Glutamatergic neuron (in vitro differentiated cells): ENCODE measurements at regions not wholly inside any gene's neighbourhood (a gene's known extent, or its start where the extent isn't known, plus 50 kb on each side); places are given as distances from the start of the nearest gene placed in this dataset.

Source experiments
- DNase-seq: peaks from one replicate; pipeline ENCODE4 v3.0.0; 2022
- H3K27ac Mint-ChIP-seq: one replicate; pipeline ENCODE4 v1.8.0; 2020; ENCODE audit warnings: mild to moderate bottlenecking, mixed read lengths, inconsistent platforms; ENCODE audit not compliant: unreplicated experiment
- H3K27me3 Mint-ChIP-seq: one replicate; pipeline ENCODE4 v1.8.0; 2020; ENCODE audit warnings: mild to moderate bottlenecking, moderate library complexity, mixed read lengths, inconsistent platforms; ENCODE audit not compliant: unreplicated experiment
- H3K36me3 Mint-ChIP-seq: one replicate; pipeline ENCODE4 v1.8.0; 2020; ENCODE audit warnings: mild to moderate bottlenecking, mixed read lengths, inconsistent platforms; ENCODE audit not compliant: unreplicated experiment
- H3K4me1 Mint-ChIP-seq: one replicate; pipeline ENCODE4 v1.8.0; 2020; ENCODE audit warnings: mild to moderate bottlenecking, low read depth, mixed read lengths, inconsistent platforms; ENCODE audit not compliant: unreplicated experiment
- H3K4me3 Mint-ChIP-seq: one replicate; pipeline ENCODE4 v1.8.0; 2020; ENCODE audit warnings: mild to moderate bottlenecking, mixed read lengths, inconsistent platforms; ENCODE audit not compliant: unreplicated experiment
- H3K9me3 Mint-ChIP-seq: one replicate; pipeline ENCODE4 v1.8.0; 2020; ENCODE audit warnings: mild to moderate bottlenecking, moderate library complexity, mixed read lengths, inconsistent platforms; ENCODE audit not compliant: unreplicated experiment
- CTCF ChIP-seq: fragments of 200-600 bp; sonication (generic); IDR thresholded peaks from one replicate; pipeline ENCODE4 v1.5.0; 2021; ENCODE audit not compliant: partially characterized antibody, unreplicated experiment

- TF ChIP-seq CTCF: no peak
- Mint-ChIP-seq H3K4me3 (no peak overlapping the region), H3K4me1 (peaks cover 19% of the 10 kb centered on the region), H3K27ac (no peak overlapping the region), H3K9me3 (peaks cover 6% of the 10 kb centered on the region), H3K36me3 (no peaks in the 10 kb centered on the region), H3K27me3 (peaks cover 7% of the 10 kb centered on the region)
- no peak for DNase-seq
These were observed 280.7 kb downstream of the BCOR start for GRCh38 chrX:39816871-39817731.

- Mint-ChIP-seq H3K4me3 (peak overlapping the region; percentile 16), H3K4me1 (peaks cover 18% of the 10 kb centered on the region), H3K9me3 (peaks cover 6% of the 10 kb centered on the region), H3K27ac (no peak overlapping the region), H3K36me3 (no peaks in the 10 kb centered on the region), H3K27me3 (peaks cover 5% of the 10 kb centered on the region)
- no peak for TF ChIP-seq CTCF
- no peak for DNase-seq
These were observed 279.8 kb downstream of the BCOR start for GRCh38 chrX:39817754-39818470.

GRCh38 chrX:39818750-39819149 is 279.0 kb downstream of the BCOR start:
- peaks cover 13% of the 10 kb centered on the region for H3K4me1 Mint-ChIP-seq
- no peak overlapping the region for H3K4me3 Mint-ChIP-seq
- H3K9me3 Mint-ChIP-seq: peaks cover 6% of the 10 kb centered on the region
- TF ChIP-seq CTCF: no peak
- DNase-seq: no peak
- H3K27me3 Mint-ChIP-seq: peaks cover 5% of the 10 kb centered on the region
- H3K27ac Mint-ChIP-seq: no peak overlapping the region
- H3K36me3 Mint-ChIP-seq: no peaks in the 10 kb centered on the region

GRCh38 chrX:39819921-39820849 is 277.6 kb downstream of the BCOR start:
- peaks cover 13% of the 10 kb centered on the region for H3K4me1 Mint-ChIP-seq

More at GRCh38 chrX:39819921-39820849, 277.6 kb downstream of the BCOR start:
- no peak for TF ChIP-seq CTCF
- Mint-ChIP-seq H3K9me3 (peaks cover 5% of the 10 kb centered on the region), H3K4me3 (peak overlapping the region; percentile 72), H3K27ac (peak overlapping the region; percentile 33), H3K27me3 (no peaks in the 10 kb centered on the region), H3K36me3 (no peaks in the 10 kb centered on the region)
- peak; percentile 30 for DNase-seq
